ENCODE measurements at regions not wholly inside any gene's neighbourhood (a gene's known extent, or its start where the extent isn't known, plus 50 kb on each side); places are given as distances from the start of the nearest gene placed in this dataset.

GRCh38 chr2:129058981-129059380 lies 740.3 kb upstream of the HS6ST1 start:
- TF ChIP-seq FOS (IDR thresholded peaks at IDR 0.05; ENCODE audit: borderline replicate concordance, insufficient read depth, low read length) (no peak), POLR2A (IDR thresholded peaks at IDR 0.05; ENCODE audit: low read depth, low read length) (no peak), POLR2AphosphoS5 (IDR thresholded peaks at IDR 0.05; ENCODE audit: insufficient read depth, low read depth, low read length) (no peak)
- TF ChIP-seq, protein P1, sequence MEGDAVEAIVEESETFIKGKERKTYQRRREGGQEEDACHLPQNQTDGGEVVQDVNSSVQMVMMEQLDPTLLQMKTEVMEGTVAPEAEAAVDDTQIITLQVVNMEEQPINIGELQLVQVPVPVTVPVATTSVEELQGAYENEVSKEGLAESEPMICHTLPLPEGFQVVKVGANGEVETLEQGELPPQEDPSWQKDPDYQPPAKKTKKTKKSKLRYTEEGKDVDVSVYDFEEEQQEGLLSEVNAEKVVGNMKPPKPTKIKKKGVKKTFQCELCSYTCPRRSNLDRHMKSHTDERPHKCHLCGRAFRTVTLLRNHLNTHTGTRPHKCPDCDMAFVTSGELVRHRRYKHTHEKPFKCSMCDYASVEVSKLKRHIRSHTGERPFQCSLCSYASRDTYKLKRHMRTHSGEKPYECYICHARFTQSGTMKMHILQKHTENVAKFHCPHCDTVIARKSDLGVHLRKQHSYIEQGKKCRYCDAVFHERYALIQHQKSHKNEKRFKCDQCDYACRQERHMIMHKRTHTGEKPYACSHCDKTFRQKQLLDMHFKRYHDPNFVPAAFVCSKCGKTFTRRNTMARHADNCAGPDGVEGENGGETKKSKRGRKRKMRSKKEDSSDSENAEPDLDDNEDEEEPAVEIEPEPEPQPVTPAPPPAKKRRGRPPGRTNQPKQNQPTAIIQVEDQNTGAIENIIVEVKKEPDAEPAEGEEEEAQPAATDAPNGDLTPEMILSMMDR (IDR thresholded peaks at IDR 0.05; ENCODE audit: extremely low read depth in 1 of 2, insufficient read depth in 1 of 2, low read depth in 1 of 2, low read length in 2 of 2), result no peak
